ENCODE measurements at regions not wholly inside any gene's neighbourhood (a gene's known extent, or its start where the extent isn't known, plus 50 kb on each side); places are given as distances from the start of the nearest gene placed in this dataset.
"Not testable (repeated sequence)": the region's sequence is repeated elsewhere in the genome, so short reads cannot be mapped to it uniquely, and the experiment has no call there.

GRCh38 chr10:27344568-27345454, 104.2 kb upstream of the ACBD5 start:
- no peak for DNase-seq (ENCODE audit: low spot score)

GRCh38 chr10:27341001-27341400, 100.4 kb upstream of the ACBD5 start:
- no peak for DNase-seq (ENCODE audit: low spot score)

- not testable (repeated sequence) for DNase-seq (ENCODE audit: low spot score)
Observed at GRCh38 chr10:27335246-27335645, 94.6 kb upstream of the ACBD5 start.

- DNase-seq (ENCODE audit: low spot score) = no peak
Observed at GRCh38 chr10:27330074-27330473, 89.5 kb upstream of the ACBD5 start.

- DNase-seq (ENCODE audit: low spot score) = no peak
Observed at GRCh38 chr10:27328946-27329345, 88.3 kb upstream of the ACBD5 start.

- not testable (repeated sequence) for DNase-seq (ENCODE audit: low spot score)
Observed at GRCh38 chr10:27326748-27327147, 86.2 kb upstream of the ACBD5 start.

- DNase-seq (ENCODE audit: low spot score) = peak; percentile 41
Observed at GRCh38 chr10:27319752-27320431, 79.3 kb upstream of the ACBD5 start.

GRCh38 chr10:27319139-27319538, 78.5 kb upstream of the ACBD5 start:
- DNase-seq (ENCODE audit: low spot score) = not testable (repeated sequence)

GRCh38 chr10:27315082-27315481, 74.5 kb upstream of the ACBD5 start:
- DNase-seq (ENCODE audit: low spot score) = not testable (repeated sequence)

GRCh38 chr10:27313586-27313985, 73.0 kb upstream of the ACBD5 start:
- DNase-seq (ENCODE audit: low spot score) = not testable (repeated sequence)

- DNase-seq (ENCODE audit: low spot score) = no peak
Observed at GRCh38 chr10:27312854-27313253, 72.3 kb upstream of the ACBD5 start.

GRCh38 chr10:27311809-27312208, 71.2 kb upstream of the ACBD5 start:
- not testable (repeated sequence) for DNase-seq (ENCODE audit: low spot score)

- DNase-seq (ENCODE audit: low spot score) = not testable (repeated sequence)
Observed at GRCh38 chr10:27298522-27298850, 57.9 kb upstream of the ACBD5 start.

- no peak for DNase-seq (ENCODE audit: low spot score)
Observed at GRCh38 chr10:27297844-27298521, 57.4 kb upstream of the ACBD5 start.

GRCh38 chr10:27296285-27296684, 55.7 kb upstream of the ACBD5 start:
- not testable (repeated sequence) for DNase-seq (ENCODE audit: low spot score)

- DNase-seq (ENCODE audit: low spot score) = not testable (repeated sequence)
Observed at GRCh38 chr10:27291253-27291895, 50.8 kb upstream of the ACBD5 start.

All from D341Med (cell line).